ENCODE measurements at regions not wholly inside any gene's neighbourhood (a gene's known extent, or its start where the extent isn't known, plus 50 kb on each side); places are given as distances from the start of the nearest gene placed in this dataset.
"Not testable (repeated sequence)": the region's sequence is repeated elsewhere in the genome, so short reads cannot be mapped to it uniquely, and the experiment has no call there.

DNA sequence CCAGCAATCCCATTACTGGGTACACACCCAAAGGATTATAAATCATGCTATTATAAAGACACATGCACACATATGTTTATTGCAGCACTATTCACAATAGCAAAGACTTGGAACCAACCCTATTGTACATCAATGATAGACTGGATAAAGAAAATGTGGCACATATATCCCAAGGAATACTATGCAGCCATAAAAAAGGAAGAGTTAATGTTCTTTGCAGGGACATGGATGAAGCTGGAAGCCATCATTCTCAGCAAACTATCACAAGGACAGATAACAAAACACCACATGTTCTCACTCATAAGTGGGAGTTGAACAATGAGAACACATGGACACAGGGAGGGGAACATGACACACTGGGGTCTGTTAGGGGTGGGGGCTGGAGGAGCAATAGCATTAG is 177.2 kb upstream of the TBX18 start:
- not testable (repeated sequence) for DNase-seq (ENCODE audit: low read depth in 2 of 2)

DNA sequence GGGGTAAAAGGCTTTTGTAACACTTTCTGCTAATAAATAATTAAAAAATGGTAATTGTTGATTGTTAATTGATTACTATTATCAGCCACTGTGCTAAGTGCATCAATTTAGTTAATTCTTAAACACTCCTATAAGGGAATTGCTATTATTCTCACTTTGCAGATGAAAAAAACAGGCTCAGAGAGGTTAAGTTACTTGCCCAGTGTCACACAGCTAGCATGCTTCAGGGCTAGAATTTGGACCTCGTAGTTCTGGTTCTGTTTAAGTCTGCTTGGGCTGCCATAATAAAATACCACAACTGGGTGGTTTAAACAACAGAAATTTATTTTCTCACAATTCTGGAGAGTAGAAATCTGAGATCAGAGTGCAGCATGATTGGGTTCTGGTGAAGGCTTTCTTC is 164.8 kb upstream of the TBX18 start:
- no peak for DNase-seq (ENCODE audit: low read depth in 2 of 2)

DNA sequence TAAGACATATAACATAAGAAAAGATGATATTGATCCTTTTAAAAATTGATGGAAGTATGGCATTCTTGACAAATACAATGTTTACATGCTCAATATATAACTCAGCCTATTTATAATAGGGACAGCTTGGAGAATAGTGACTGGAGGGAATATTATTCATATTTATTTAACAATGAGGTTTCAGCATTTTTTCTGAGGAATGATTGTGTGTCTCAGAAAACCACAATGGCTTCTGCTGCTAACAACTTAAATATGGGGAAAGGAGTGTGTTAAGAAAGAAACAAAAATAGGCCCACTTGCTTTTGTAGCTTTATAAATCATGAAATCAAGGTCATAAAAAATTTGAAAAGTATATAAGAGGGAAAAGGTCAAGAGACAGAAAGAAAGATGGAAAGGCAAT is 163.2 kb upstream of the TBX18 start:
- no peak for DNase-seq (ENCODE audit: low read depth in 2 of 2)

DNA sequence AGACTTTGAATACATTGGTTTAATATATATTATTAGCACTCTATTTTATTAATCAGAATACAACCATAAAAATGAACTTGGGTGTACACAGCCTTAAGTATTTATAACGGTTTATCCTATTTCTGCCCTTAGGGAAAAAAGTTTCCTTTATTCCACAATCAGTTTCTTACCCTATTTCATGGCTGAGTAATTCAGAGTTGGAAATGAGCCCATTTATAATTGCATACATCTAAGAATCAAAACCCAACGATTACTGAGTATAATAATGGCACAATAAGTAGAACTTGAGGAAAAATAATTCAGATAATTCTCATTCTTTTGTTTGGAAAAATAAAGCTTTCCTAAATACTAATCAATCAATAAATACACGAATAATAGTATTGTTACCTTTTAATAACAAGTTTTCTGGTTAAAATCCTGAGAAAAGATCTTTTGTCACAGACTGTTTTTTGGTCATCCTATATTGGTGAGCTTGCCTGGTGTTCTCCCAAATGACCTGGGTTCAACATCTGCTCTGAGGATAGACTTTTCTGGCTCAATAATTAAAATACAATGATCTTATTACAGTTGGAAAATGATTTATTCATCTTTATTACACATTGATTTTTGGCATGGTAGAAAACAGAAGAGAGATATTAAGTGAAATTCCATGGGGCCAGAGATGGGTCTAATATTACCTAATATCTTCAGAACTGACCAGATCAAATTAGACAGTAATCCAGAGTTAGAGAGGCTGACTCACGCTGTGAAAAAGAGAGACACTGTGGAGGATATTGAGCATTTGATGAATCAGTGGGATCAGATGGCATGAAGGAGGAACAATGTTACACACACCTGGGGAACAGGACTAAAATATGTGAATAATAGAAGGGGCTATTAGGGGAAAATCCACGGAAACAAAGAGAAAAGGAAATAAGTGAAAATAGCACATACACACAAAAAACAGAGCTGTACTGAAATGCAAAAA is 162.1 kb upstream of the TBX18 start:
- DNase-seq (ENCODE audit: low read depth in 2 of 2), result no peak

GRCh38 chr6:84921891-84922290 is 157.5 kb upstream of the TBX18 start:
- no peak for DNase-seq (ENCODE audit: low read depth in 2 of 2)

GRCh38 chr6:84920021-84920420 is 155.6 kb upstream of the TBX18 start:
- no peak for DNase-seq (ENCODE audit: low read depth in 2 of 2)

- DNase-seq (ENCODE audit: low read depth in 2 of 2), result no peak
Measured at GRCh38 chr6:84916704-84917103, 152.3 kb upstream of the TBX18 start.

GRCh38 chr6:84912472-84913322 is 148.3 kb upstream of the TBX18 start:
- DNase-seq (ENCODE audit: low read depth in 2 of 2), result no peak

DNA sequence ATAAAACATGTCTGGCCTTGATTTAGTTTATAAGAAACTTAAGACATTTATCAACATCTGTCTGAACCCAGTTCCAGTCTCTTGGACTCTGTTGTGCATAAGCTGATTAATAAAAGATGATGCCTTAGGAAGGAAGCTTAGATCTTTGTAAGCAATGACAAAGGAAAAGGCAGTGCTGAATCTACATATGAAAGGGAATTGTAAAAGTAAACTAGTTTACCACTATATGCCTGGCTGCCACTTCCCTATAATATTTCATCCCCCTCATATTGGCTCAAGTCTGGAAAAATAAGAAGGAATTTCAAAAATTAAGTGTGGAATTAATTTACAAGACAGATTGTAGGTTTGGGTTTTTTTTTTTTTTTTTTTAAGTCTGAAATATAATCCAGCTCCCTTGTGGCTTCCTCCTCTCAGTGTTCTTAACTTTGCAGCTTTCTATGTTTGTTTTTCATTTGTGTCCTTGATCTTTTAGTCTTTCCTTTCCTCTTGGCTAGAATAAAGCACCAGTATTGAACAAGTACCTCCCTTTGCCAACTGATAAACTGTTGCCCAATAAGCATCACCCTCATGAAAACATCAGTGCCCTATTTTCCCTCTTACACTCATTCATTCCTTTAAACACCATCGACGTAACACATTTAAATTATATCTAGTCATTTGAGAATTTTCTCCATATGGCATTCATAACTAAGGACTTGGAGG is 146.7 kb upstream of the TBX18 start:
- no peak for DNase-seq (ENCODE audit: low read depth in 2 of 2)

DNA sequence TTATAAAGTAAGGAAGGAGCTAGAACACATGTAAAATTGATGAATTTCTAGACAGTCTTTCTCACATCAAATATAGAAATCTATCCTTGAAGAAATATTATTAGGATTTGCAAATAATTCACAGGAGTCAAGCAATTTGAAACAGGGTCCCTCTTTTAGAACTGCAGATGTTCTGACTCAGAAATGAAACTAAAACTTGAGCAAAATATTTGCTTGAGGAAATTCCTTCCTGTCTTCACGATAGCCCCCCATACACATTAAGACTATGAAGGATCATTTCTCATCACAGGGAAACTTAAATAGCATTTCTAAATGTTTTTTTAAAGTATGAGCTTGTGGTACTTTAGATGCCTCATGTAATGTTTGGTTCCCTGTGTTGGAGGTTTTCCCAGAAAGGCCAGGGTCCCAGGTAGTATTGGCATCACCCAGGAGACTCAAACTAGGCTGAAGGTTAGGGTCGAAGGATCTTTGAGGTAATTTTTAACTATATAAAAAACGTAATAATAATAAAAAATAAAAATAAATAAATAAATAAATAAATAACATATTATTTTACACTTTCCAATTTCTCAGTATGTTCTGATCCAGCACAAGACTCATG is 144.0 kb upstream of the TBX18 start:
- no peak for DNase-seq (ENCODE audit: low read depth in 2 of 2)

GRCh38 chr6:84906514-84906913 is 142.1 kb upstream of the TBX18 start:
- no peak for DNase-seq (ENCODE audit: low read depth in 2 of 2)

GRCh38 chr6:84905823-84906222 is 141.4 kb upstream of the TBX18 start:
- DNase-seq (ENCODE audit: low read depth in 2 of 2), result no peak

GRCh38 chr6:84902354-84902928 is 138.0 kb upstream of the TBX18 start:
- DNase-seq (ENCODE audit: low read depth in 2 of 2), result no peak

GRCh38 chr6:84897988-84898594 is 133.7 kb upstream of the TBX18 start:
- DNase-seq (ENCODE audit: low read depth in 2 of 2), result no peak

- DNase-seq (ENCODE audit: low read depth in 2 of 2), result no peak
Measured at GRCh38 chr6:84897011-84897410, 132.6 kb upstream of the TBX18 start.

- no peak for DNase-seq (ENCODE audit: low read depth in 2 of 2)
Measured at GRCh38 chr6:84892671-84893070, 128.3 kb upstream of the TBX18 start.

- no peak for DNase-seq (ENCODE audit: low read depth in 2 of 2)
Measured at GRCh38 chr6:84882768-84883766, 118.7 kb upstream of the TBX18 start.

GRCh38 chr6:84879385-84879784 is 115.0 kb upstream of the TBX18 start:
- DNase-seq (ENCODE audit: low read depth in 2 of 2), result not testable (repeated sequence)

- no peak for DNase-seq (ENCODE audit: low read depth in 2 of 2)
Measured at GRCh38 chr6:84877515-84878210, 113.3 kb upstream of the TBX18 start.

Measured in stimulated activated CD8-positive, alpha-beta memory T cell treated with anti-CD3 and anti-CD28 coated beads, Interleukin-15, amount 100 ng/mL, for 48 hours (primary cell).